ENCODE measurements at regions not wholly inside any gene's neighbourhood (a gene's known extent, or its start where the extent isn't known, plus 50 kb on each side); places are given as distances from the start of the nearest gene placed in this dataset.
"Not testable (repeated sequence)": the region's sequence is repeated elsewhere in the genome, so short reads cannot be mapped to it uniquely, and the experiment has no call there.

- no peak for DNase-seq (ENCODE audit: low spot score)
Observed at GRCh38 chr6:166724576-166724975, 97.5 kb upstream of the RPS6KA2 start.

DNA sequence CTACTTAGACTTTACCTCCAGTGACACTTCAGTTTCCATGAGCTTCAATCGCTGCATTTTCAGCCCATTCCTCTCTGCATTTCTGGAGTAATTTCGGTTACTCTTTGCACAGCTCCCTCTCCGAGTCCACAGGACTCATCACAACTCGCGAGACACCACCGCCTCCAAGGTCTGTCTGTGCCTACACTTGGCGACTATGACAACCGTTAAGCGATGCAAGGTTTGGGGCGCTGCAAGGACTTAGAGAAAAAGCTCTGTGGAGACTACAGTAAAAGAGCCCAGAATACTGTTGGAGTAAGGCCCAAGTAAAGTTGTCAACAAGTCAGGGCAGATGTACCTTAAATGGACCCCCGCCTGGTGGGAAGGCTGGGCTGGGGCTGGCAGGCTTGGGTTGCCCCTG is 95.7 kb upstream of the RPS6KA2 start:
- no peak for DNase-seq (ENCODE audit: low spot score)

DNA sequence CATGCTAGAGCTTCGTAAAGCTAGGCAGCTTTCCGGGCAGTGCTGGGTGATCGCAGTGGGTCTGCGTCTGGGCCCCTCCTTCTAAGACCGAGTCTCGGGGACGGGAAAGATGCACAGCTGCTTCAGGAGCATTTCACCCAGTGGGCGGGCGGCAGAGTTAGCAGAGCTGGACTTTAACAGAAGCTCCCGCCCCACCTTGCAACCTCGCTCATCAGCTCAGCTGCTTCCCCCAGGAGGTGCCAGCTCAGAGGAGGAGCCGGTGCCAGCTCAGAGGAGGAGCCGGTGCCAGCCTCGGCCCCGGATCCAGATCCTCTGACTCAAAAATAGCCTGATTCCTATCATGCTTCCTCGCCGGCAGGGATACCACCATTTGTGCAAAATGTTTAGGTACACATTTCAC is 94.5 kb upstream of the RPS6KA2 start:
- DNase-seq (ENCODE audit: low spot score), result no peak

- DNase-seq (ENCODE audit: low spot score), result no peak
Observed at GRCh38 chr6:166720856-166721255, 93.8 kb upstream of the RPS6KA2 start.

- DNase-seq (ENCODE audit: low spot score), result no peak
Observed at GRCh38 chr6:166719019-166719418, 92.0 kb upstream of the RPS6KA2 start.

- DNase-seq (ENCODE audit: low spot score), result no peak
Observed at GRCh38 chr6:166718516-166718915, 91.5 kb upstream of the RPS6KA2 start.

DNA sequence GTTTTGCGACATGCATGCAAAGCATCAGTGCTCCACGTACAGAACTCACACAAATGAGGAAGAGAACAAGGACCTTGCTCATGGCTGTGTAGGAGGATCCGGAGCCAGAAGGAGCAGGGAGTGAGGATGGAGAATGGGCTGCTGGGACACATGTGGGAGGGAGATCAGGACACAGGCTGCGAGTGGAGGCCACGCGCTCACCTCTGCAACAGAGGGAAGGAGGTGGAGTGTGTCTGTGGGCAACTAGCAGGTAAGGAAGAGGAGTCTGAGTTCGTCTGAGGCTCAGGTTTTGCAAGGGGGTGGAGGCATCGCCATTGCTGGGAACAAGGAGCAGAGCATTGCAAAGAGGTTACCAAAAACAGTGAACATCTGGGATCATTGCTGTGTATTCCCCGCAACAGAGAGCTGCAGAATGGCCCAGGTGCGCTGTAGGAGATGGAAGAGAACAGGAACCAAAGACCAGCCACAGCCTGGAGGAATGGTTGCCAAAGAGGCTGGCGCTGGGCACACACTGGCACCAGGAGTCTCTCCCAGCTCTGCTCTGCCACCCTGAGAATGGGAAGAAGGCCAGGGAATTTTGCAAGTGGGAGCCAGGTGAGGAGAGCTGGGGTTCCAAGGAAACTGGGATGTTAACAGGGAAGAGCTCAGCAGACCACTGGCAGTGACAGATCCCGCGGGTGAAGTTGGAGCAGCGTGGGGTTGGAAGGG is 90.0 kb upstream of the RPS6KA2 start:
- DNase-seq (ENCODE audit: low spot score), result no peak

GRCh38 chr6:166715992-166716391 is 88.9 kb upstream of the RPS6KA2 start:
- no peak for DNase-seq (ENCODE audit: low spot score)

GRCh38 chr6:166715065-166715464 is 88.0 kb upstream of the RPS6KA2 start:
- DNase-seq (ENCODE audit: low spot score), result no peak

GRCh38 chr6:166714581-166714980 is 87.5 kb upstream of the RPS6KA2 start:
- no peak for DNase-seq (ENCODE audit: low spot score)

GRCh38 chr6:166714187-166714510 is 87.1 kb upstream of the RPS6KA2 start:
- no peak for DNase-seq (ENCODE audit: low spot score)

DNA sequence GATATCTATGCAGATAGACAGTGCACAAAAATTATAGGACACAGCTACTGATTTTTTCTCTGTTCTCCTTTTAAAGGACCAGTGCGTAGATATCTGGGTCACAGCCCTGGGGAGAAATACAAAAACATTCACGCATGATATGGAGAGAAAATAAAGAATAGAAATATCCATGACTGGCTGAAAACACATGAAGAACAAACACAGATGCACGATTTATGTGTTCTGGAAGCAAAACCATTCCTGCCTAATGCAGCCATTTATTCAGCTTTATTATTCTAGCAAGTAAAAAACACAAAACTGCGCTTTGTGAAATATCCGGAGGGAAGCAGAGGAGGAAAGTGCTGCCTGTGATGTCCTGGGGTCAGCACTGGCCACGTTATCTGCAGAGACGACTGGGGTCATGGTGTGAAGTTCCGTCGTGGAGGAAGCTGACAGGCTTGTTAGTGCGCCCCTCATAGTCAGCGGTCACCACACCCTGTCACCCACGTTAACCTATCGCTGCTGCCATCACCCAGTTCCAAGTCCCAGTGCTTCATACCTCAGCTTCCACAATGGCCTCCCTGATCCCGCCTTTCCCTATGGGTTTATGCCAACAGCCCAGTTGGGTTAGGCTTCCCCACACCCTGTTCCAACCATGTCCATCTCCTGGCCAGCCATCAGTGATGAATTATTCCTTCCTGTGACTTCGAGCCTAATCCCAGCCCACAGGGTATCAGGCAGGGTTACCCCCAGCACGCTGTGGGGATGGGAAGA is 86.6 kb upstream of the RPS6KA2 start:
- no peak for DNase-seq (ENCODE audit: low spot score)

DNA sequence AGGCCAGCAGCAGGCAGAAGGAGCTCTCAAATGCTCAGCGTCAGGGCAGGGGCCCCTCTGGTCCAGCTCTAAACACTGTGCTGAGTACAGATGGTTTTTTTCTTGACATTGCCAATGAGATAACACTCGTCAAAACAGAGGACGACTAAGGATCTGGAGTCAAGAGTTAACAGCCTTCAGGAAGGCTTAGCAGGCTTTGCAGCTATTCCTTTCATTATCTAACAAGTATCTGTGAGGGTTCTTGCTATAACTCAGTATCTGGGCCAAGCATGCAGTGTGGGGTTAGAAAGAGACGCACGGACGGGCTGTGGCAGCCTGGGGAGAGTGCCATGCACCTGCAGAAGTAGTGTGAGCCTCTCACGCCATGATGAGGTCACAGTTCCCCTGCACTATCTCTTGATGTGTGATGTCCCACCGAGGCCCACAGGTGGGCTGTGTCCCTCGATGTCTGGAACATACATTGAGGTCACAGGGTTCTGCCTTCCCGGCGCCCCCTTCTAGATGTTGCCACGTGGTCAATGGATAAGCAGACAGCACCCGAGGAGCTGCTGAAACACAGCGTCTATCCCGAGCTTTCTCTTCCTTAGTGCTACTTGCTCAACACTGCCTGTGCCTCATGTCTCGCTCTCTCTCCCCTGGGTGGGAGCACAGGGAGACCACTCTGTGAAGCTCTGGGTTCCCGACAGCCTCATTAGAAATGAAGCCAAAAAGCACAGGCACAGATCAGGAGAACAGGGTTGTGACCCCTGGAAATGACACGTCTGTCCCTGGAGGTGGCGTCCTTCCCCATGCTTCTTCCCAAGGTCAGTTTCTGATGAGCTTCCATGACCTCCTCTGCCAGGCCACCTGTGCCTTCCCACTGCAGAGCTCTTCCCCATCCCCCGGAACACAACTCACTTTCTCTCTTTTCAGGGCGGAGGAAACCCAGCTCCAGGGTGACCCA is 85.5 kb upstream of the RPS6KA2 start:
- DNase-seq (ENCODE audit: low spot score), result no peak

DNA sequence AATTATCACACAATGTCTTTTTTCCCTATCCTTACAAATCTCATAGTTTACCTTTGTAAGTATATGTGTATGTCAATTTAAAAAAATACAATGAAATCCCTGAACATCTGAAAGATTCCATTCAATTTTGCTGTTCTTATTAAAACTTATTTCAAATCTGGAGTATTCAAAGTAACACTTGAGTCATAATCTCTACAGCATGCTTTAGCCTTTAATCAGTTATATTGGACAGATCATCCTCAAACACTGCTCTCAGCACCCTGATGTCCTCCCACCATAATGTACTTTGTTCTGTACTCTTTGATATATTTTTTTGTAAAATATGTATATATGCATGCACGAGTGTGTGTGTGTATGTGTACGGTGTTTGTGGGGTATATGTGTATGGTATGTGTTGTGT is 83.0 kb upstream of the RPS6KA2 start:
- no peak for DNase-seq (ENCODE audit: low spot score)

DNA sequence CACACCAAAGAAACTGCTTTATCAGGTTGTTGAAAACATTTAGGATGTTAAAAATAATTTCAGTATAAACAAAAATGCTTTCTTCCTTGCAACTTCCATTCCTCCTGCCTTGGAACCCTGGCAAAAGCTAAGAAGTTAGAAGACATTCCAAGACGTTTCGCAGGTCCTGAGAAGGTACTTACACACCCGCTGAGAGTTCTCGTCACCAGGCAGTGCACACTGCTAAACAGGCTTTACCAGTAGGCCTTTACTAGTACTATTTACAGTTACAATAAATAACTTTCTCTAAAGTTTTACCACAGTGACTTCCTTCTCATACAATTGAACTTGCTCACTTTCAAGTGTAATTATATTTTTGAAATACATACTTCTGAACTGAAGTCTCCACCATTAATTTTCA is 81.4 kb upstream of the RPS6KA2 start:
- no peak for DNase-seq (ENCODE audit: low spot score)

DNA sequence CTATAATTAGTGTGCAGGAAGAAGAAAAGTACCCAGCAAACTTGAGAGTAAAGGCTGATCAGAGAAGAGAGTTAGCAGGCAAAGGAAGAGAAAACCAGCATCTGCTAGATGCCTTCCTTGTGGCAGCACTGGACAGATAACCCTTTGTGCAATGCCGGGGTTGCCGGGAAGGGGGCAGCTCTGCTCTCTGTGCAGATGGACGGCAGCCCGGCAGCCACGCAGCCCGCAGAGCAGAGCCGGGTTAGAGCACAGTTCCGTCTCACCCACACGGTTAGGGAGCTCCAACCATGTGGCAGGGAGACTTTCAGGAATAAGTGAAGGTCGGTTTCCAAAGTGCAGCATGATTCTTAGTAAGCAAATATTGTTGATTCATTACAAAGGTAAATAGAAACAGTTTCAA is 80.0 kb upstream of the RPS6KA2 start:
- DNase-seq (ENCODE audit: low spot score), result peak; percentile 47

DNA sequence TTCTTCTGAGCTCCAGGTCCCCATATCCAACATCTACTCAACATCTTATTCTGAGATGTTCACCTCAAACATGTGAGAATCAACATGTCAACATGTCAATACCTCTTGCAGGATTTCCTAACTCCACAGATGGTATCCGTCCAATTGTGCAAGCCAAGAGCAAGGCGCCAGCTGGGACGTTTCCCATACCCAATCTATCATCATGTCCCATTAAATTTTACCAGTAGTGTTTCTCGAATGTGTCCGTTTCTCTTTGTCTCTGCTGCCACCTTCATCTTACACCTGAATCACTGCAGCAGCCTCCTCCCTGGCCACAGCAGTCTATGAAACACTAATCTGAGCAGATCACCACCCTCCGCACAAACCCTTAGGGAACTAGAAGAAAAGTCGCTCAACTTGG is 78.0 kb upstream of the RPS6KA2 start:
- no peak for DNase-seq (ENCODE audit: low spot score)

- no peak for DNase-seq (ENCODE audit: low spot score)
Observed at GRCh38 chr6:166704171-166704570, 77.1 kb upstream of the RPS6KA2 start.

DNA sequence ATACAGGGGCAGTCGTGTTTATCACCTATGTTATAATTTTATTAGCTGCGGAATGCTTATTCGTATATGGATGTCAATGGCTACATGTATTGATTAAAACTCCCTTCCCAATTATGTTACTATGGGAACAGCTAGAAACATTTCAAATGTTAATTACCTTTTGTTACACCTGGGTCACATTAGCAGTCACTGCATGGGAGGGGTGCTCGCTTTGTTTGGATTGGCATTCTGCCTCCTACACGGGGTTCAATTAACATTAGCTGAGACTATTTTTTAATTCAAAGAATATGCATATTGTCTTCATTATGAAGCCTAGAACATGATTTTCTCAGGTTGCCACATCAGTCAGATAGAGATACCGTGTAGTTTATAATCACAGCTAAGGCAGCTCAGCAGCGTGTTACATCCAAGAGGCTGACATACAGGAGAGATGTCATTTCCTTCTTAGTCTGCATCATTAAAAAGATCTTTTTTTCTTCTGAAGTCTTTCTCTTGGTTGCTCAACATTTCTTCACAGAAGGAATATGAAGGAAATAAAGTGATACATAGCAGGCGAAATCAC is 76.2 kb upstream of the RPS6KA2 start:
- no peak for DNase-seq (ENCODE audit: low spot score)

DNA sequence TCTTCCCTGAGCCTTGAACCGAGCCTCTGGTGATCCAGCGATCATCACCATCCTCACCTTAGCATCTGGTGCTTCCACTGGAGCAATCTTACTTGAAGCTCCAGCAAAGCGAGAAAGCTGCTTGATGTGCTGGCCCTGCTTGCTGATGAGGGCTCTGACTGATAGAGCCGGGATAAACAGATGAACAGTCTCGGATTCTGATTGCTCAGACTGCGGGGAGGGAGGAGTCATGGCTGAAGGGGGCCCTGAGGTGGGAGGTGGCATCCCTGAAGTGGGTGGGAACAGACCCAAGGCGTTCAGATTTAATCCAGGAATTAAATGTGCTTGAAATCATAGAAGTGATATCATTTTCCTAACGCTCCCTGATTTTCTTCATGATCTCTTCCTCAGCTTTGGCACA is 74.4 kb upstream of the RPS6KA2 start:
- DNase-seq (ENCODE audit: low spot score), result not testable (repeated sequence)

DNA sequence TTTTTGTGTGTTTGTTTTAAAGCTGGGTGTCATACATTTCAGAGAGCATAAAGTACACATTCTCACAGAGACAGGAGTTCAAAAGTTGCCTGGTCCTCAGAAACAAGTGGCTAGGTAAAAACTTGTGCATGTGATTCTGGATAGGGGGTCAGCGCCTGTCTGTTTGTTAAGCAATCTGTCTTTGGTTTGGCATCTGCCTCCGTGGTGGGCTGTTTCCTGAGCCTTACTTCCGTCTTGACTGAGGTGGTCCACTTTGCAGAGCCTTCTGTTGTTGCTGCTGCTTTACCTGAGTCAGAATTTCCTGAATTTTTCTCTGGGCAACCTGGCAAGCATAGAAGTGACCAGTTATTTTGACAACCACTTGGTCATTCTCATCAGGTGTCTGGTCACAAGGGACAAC is 73.8 kb upstream of the RPS6KA2 start:
- DNase-seq (ENCODE audit: low spot score), result not testable (repeated sequence)

DNA sequence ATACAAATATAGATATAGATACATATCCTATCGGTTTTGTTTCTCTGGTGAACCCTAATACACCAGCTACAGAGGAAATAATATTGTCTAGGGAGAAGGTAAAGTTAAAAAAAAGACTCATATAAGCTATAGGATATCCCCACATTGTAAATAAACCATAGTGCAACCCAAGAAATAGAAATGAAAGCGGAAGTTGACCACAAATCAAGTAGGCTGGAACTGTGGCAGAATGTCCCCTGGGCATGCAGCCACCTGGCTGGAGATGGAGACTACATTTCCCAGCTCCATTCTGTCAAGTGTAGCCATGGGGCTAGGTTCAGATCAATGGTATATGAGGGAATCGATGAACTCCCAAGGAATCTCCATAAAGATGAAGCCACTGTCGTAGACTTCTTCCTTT is 70.1 kb upstream of the RPS6KA2 start:
- DNase-seq (ENCODE audit: low spot score), result no peak
